ENCODE measurements at regions not wholly inside any gene's neighbourhood (a gene's known extent, or its start where the extent isn't known, plus 50 kb on each side); places are given as distances from the start of the nearest gene placed in this dataset.

GRCh38 chr9:95581900-95582299 is 65.1 kb upstream of the PTCH1 start:
- ATAC-seq (no peak), DNase-seq (no peak)
- TF ChIP-seq CTCF (IDR thresholded peaks at IDR 0.05): no peak
- Histone ChIP-seq H3K27me3 (ENCODE audit: insufficient read depth in 3 of 3, low read length in 2 of 3) (peaks cover 0 to 2% (median 0%) of the 10 kb centered on the region in 3 donors), H3K27ac (no peak overlapping the region), H3K4me1 (no peaks in the 10 kb centered on the region), H3K36me3 (ENCODE audit: insufficient read depth in 1 of 2, low read depth in 1 of 2) (no peaks in the 10 kb centered on the region), H3K4me3 (no peak overlapping the region), H3K9me3 (no peaks in the 10 kb centered on the region)
- 62 to 69% (median 65%) methylated on average over 5 of the region's 5 CpGs for WGBS, 3 donors
- intact Hi-C loops (cut with DNase I): no loop called here

DNA sequence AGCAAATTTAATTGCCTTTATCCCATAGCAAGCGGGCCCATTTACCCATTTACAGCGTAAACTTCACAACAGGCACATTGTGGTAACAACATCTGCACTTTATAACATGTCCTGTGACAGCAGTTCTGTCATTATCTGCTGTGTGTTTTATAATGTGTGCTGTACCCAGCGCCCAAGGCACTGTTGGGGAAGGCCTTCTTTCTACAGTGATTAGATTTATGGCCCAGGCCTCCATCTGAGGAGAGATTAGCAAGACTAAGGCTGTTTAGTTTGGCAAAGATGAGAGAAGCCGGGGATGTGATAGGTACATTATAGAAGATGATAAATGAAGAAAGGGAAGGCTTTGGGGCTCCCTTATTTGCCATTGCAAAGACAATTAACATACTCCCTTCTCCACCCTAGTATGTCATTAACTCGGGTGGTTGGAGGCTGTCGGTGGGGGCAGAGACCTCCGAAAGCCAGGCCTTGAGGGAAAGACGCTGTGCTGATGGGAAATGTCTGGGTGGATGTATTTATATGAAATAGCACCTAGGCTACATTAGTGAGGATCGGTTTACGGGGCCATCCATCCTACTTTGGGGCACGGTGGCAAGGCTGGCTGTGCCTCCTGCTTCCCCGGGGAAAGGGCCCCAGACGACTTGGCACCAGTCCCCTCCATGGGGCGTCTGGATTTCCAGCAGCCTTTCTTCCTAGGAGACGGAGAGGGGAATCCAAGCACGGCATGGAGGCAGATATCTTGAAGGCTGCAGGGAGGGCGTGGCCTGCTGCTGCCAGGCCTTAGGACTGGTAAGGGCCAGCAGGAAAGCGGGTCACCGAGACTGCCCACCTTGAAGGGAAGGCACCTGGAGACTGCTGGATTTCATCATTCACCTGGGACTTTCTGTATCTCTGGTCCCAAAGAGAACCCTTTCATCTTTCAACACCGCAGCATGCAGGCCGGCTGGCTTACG is 64.3 kb upstream of the PTCH1 start:
- Histone ChIP-seq H3K9me3 (no peaks in the 10 kb centered on the region), H3K4me1 (no peaks in the 10 kb centered on the region), H3K27me3 (ENCODE audit: insufficient read depth in 3 of 3, low read length in 2 of 3) (peaks cover 0 to 2% (median under 1%) of the 10 kb centered on the region in 3 donors), H3K36me3 (ENCODE audit: insufficient read depth in 1 of 2, low read depth in 1 of 2) (no peaks in the 10 kb centered on the region), H3K4me3 (no peak overlapping the region), H3K27ac (no peak overlapping the region)
- WGBS, 3 donors: 69 to 76% (median 73%) methylated on average over 22 of the region's 22 CpGs
- intact Hi-C loops (cut with DNase I): no loop called here
- no peak for ATAC-seq
- no peak for DNase-seq
- no peak for TF ChIP-seq CTCF (IDR thresholded peaks at IDR 0.05)

- no peak for TF ChIP-seq CTCF (IDR thresholded peaks at IDR 0.05)
- Histone ChIP-seq H3K36me3 (ENCODE audit: insufficient read depth in 1 of 2, low read depth in 1 of 2) (no peaks in the 10 kb centered on the region), H3K27ac (no peak overlapping the region), H3K4me3 (no peak overlapping the region), H3K9me3 (no peaks in the 10 kb centered on the region), H3K4me1 (no peaks in the 10 kb centered on the region), H3K27me3 (ENCODE audit: insufficient read depth in 3 of 3, low read length in 2 of 3) (peaks cover 0 to 36% (median 4%) of the 10 kb centered on the region in 3 donors)
- 64 to 70% (median 67%) methylated on average over 14 of the region's 14 CpGs for WGBS, 3 donors
- ATAC-seq: no peak
- intact Hi-C loops (cut with DNase I): loop anchor here in 1 of 2 donors (5.0 kb wide), 1 partner anchor 63 kb away; no protein-coding TSS in a partner anchor
- no peak for DNase-seq
These were observed 58.2 kb upstream of the PTCH1 start for GRCh38 chr9:95574866-95575553.

GRCh38 chr9:95574176-95574575 is 57.4 kb upstream of the PTCH1 start:
- ATAC-seq (no peak), DNase-seq (no peak)
- Histone ChIP-seq H3K36me3 (ENCODE audit: insufficient read depth in 1 of 2, low read depth in 1 of 2) (no peaks in the 10 kb centered on the region), H3K9me3 (no peaks in the 10 kb centered on the region), H3K27me3 (ENCODE audit: insufficient read depth in 3 of 3, low read length in 2 of 3) (peaks cover 0 to 43% (median 4%) of the 10 kb centered on the region in 3 donors), H3K4me3 (no peak overlapping the region), H3K27ac (no peak overlapping the region), H3K4me1 (no peaks in the 10 kb centered on the region)
- TF ChIP-seq CTCF (IDR thresholded peaks at IDR 0.05): no peak
- intact Hi-C loops (cut with DNase I): loop anchor here in 1 of 2 donors (5.0 kb wide), 1 partner anchor 62 kb away; no protein-coding TSS in a partner anchor
- 51 to 58% (median 58%) methylated on average over 16 of the region's 16 CpGs for WGBS, 3 donors
